OCI-LY7 (cell line): ENCODE measurements at regions not wholly inside any gene's neighbourhood (a gene's known extent, or its start where the extent isn't known, plus 50 kb on each side); places are given as distances from the start of the nearest gene placed in this dataset.

Experiments used
- BruUV-seq: library from RNA; stranded (reverse); fragments of 400-500 nt; replicated peaks from 2 replicates; lab custom pipeline; 2021; lab: Mats Ljungman, UMichigan
- CTCF ChIA-PET: fragments of 300-600 bp; sonication (Branson Sonifier 250); formaldehyde crosslinking; loops from one replicate; lab custom pipeline; 2022; ENCODE audit warnings: antibody characterized with exemption; ENCODE audit not compliant: unreplicated experiment; lab: Charles Lee
- POLR2A ChIA-PET: fragments of 300-600 bp; sonication (Branson Sonifier 250); formaldehyde crosslinking; loops from one replicate; lab custom pipeline; 2022; ENCODE audit warnings: antibody characterized with exemption; lab: Charles Lee
- DNase-seq: peaks from one replicate; pipeline ENCODE4 v3.0.0-alpha.2; 2015; ENCODE audit warnings: low spot score
- H2AFZ ChIP-seq: fragments of 200-600 bp; sonication (generic), shearing (Covaris generic); 2 replicates; pipeline ENCODE4 v1.6.1; 2014; ENCODE audit warnings: mild to moderate bottlenecking, antibody characterized with exemption, low read length, moderate library complexity
- H3K27ac ChIP-seq: fragments of 200-600 bp; sonication (generic); 2 replicates; pipeline ENCODE4 v1.5.1; 2014; ENCODE audit warnings: mixed run types, low read depth, mild to moderate bottlenecking, moderate library complexity, low read length, inconsistent platforms; ENCODE audit not compliant: poor library complexity, severe bottlenecking
- H3K36me3 ChIP-seq: fragments of 200-600 bp; sonication (generic); 2 replicates; pipeline ENCODE4 v1.6.1; 2014; ENCODE audit warnings: mild to moderate bottlenecking, antibody characterized with exemption, low read length, moderate library complexity, mixed read lengths; ENCODE audit not compliant: insufficient read depth
- H3K4me1 ChIP-seq: fragments of 200-600 bp; sonication (generic); 2 replicates; pipeline ENCODE4 v1.5.1; 2014; ENCODE audit warnings: mild to moderate bottlenecking, low read length; ENCODE audit not compliant: insufficient read depth, poor library complexity, severe bottlenecking
- H3K4me2 ChIP-seq: fragments of 200-600 bp; sonication (generic); 2 replicates; pipeline ENCODE4 v1.6.1; 2014; ENCODE audit warnings: mild to moderate bottlenecking, low read length
- H3K4me3 ChIP-seq: fragments of 200-600 bp; sonication (generic); 2 replicates; pipeline ENCODE4 v1.5.1; 2014; ENCODE audit warnings: mild to moderate bottlenecking, low read depth, low read length; ENCODE audit not compliant: poor library complexity, severe bottlenecking
- H3K79me2 ChIP-seq: fragments of 200-600 bp; sonication (generic); 2 replicates; pipeline ENCODE4 v1.6.1; 2016; ENCODE audit warnings: low read depth, mild to moderate bottlenecking, low read length, moderate library complexity, mixed read lengths; ENCODE audit not compliant: insufficient read depth
- H3K9me2 ChIP-seq: fragments of 200-600 bp; sonication (generic); 2 replicates; pipeline ENCODE4 v1.6.1; 2016; ENCODE audit warnings: mild to moderate bottlenecking, low read length, mixed read lengths; ENCODE audit not compliant: insufficient read depth
- H3K9me3 ChIP-seq: fragments of 200-600 bp; sonication (generic); 2 replicates; pipeline ENCODE4 v1.6.1; 2014; ENCODE audit warnings: mild to moderate bottlenecking, mixed run types, low read length, mixed read lengths
- H4K20me1 ChIP-seq: fragments of 200-600 bp; sonication (generic); 2 replicates; pipeline ENCODE4 v1.6.1; 2014; ENCODE audit warnings: mild to moderate bottlenecking, antibody characterized with exemption, low read length, moderate library complexity, mixed read lengths; ENCODE audit not compliant: insufficient read depth
- EZH2phosphoT487 ChIP-seq: fragments of 200-600 bp; sonication (generic); IDR thresholded peaks from 2 replicates; pipeline ENCODE4 v1.6.1; 2018; ENCODE audit warnings: low read depth, borderline replicate concordance, mild to moderate bottlenecking, mixed run types, antibody characterized with exemption, low read length, moderate library complexity, mixed read lengths
- intact Hi-C: fragments of 100-400 bp; cut with micrococcal nuclease; formaldehyde crosslinking; loops from one replicate; pipeline ENCODE4 v1.10.0; 2022; ENCODE audit not compliant: unreplicated experiment
- TF ChIP-seq, protein P1 (sequence below): fragments of 200-600 bp; sonication (generic); conservative IDR thresholded peaks from 2 replicates; pipeline ENCODE4 v1.5.1; 2014; ENCODE audit warnings: mild to moderate bottlenecking, antibody characterized with exemption, low read length, moderate library complexity, mixed read lengths

DNA sequence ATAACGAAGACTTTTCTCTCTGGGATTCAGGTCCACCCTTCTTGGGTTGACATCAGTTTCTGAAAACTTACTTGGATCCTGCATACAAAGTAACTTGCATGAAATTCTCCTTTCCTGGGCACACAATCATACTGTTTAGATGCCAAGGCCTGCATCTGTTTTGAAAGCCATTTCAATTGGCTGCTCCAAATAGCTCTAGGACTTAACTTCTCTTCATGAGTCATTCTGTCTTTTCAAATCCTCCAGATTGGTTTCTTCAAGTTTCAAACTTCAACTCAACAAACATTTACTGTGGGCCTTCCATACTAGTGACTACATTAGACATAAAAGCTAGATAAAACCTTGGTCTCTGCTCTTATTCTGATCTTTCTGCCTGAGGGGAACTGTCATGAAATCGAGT is 54.8 kb upstream of the HMHB1 start:
- BruUV-seq = no TSS peak
- H3K9me3 ChIP-seq = no peaks in the 10 kb centered on the region
- CTCF ChIA-PET = no interaction called here
- TF ChIP-seq EZH2phosphoT487 = no peak
- TF ChIP-seq, protein P1, sequence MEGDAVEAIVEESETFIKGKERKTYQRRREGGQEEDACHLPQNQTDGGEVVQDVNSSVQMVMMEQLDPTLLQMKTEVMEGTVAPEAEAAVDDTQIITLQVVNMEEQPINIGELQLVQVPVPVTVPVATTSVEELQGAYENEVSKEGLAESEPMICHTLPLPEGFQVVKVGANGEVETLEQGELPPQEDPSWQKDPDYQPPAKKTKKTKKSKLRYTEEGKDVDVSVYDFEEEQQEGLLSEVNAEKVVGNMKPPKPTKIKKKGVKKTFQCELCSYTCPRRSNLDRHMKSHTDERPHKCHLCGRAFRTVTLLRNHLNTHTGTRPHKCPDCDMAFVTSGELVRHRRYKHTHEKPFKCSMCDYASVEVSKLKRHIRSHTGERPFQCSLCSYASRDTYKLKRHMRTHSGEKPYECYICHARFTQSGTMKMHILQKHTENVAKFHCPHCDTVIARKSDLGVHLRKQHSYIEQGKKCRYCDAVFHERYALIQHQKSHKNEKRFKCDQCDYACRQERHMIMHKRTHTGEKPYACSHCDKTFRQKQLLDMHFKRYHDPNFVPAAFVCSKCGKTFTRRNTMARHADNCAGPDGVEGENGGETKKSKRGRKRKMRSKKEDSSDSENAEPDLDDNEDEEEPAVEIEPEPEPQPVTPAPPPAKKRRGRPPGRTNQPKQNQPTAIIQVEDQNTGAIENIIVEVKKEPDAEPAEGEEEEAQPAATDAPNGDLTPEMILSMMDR = no peak
- no peaks in the 10 kb centered on the region for H3K9me2 ChIP-seq
- H3K79me2 ChIP-seq = no peaks in the 10 kb centered on the region
- DNase-seq = no peak
- H3K4me3 ChIP-seq = no peak overlapping the region
- no peaks in the 10 kb centered on the region for H3K4me1 ChIP-seq
- no peaks in the 10 kb centered on the region for H4K20me1 ChIP-seq
- no peak overlapping the region for H3K27ac ChIP-seq
- POLR2A ChIA-PET = interaction anchor here (1.2 kb wide), 1 partner anchor 18 kb away, joined by 3 read pairs; no protein-coding TSS in a partner anchor
- no peaks in the 10 kb centered on the region for H3K36me3 ChIP-seq
- intact Hi-C loops = no loop called here
- H3K4me2 ChIP-seq = no peak overlapping the region
- no peak overlapping the region for H2AFZ ChIP-seq

DNA sequence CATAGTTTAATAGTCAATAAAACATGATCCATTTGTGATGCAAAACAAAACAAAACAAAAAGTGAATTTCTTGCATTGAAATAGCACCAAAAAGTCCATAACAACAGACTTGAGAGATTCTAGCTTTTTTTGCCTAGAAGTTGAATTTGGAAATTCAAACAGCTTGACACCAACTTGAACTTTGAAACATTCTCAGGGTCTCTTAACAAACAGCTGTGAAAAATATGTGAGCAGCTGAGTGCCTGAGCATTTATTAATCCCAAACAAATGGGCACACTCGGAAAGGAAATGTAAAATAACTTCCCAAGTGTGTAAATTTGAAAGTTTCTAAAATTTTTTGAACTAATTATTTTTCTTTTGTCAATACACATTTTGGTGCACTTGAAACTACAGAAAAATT is 56.0 kb upstream of the HMHB1 start:
- no TSS peak for BruUV-seq
- Histone ChIP-seq H3K27ac (no peak overlapping the region), H3K79me2 (no peaks in the 10 kb centered on the region), H2AFZ (no peak overlapping the region), H3K9me3 (no peaks in the 10 kb centered on the region), H4K20me1 (no peaks in the 10 kb centered on the region), H3K4me2 (no peak overlapping the region), H3K36me3 (no peaks in the 10 kb centered on the region), H3K9me2 (no peaks in the 10 kb centered on the region), H3K4me3 (no peak overlapping the region), H3K4me1 (no peaks in the 10 kb centered on the region)
- intact Hi-C loops = no loop called here
- TF ChIP-seq EZH2phosphoT487 = no peak
- TF ChIP-seq, protein P1 = no peak
- DNase-seq = no peak
- CTCF ChIA-PET = no interaction called here
- POLR2A ChIA-PET = interaction anchor here (0.8 kb wide), 1 partner anchor 15 kb away, joined by 3 read pairs; no protein-coding TSS in a partner anchor

DNA sequence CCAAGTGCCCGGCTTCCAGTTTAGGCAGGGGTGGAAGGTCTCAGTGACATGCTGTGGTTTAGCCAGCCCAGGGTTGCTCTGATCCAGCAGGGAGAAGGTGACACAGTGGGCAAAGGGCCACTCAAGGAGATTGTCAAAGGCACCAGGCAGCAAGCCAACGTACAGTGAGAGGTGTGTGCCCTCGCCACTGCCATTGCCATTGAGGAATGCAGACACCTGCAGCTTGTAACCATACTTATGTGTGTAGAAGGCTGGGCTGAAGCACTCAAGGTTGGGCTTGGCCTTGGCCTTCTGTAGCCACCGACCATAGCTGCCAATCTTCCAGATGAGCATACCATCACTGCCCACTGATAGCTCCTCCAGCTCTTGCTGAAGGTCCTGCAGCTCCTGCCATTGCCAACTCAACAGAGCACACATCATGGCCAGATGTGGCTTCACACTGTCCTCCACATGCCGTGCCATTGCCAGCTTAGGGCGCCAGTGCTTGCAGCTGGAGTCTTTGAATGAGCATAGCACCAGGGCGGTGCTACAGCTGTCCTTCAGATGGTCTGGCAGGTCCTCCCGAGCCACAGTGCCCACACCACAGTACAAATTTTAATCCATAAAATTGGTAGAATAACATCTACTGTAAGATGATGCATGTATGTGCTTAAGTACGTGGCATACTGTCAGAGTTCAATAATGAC is 59.7 kb upstream of the HMHB1 start:
- POLR2A ChIA-PET = interaction anchor here (0.6 to 0.9 kb wide), 2 partner anchors 16 to 69 kb away, joined by 3 read pairs; no protein-coding TSS in a partner anchor
- CTCF ChIA-PET = no interaction called here

More for the DNA sequence above, 59.7 kb upstream of the HMHB1 start:
- no TSS peak for BruUV-seq
- Histone ChIP-seq H3K27ac (no peak overlapping the region), H3K4me1 (no peaks in the 10 kb centered on the region), H2AFZ (no peak overlapping the region), H3K4me2 (no peak overlapping the region), H4K20me1 (no peaks in the 10 kb centered on the region), H3K9me3 (no peaks in the 10 kb centered on the region), H3K36me3 (no peaks in the 10 kb centered on the region), H3K4me3 (no peak overlapping the region), H3K9me2 (peaks cover 4% of the 10 kb centered on the region; the same call in 1 of the 2 replicates), H3K79me2 (no peaks in the 10 kb centered on the region)
- no peak for DNase-seq
- intact Hi-C loops = no loop called here
- no peak for TF ChIP-seq EZH2phosphoT487
- TF ChIP-seq, protein P1 = no peak
